H9 (cell line): ENCODE measurements at regions not wholly inside any gene's neighbourhood (a gene's known extent, or its start where the extent isn't known, plus 50 kb on each side); places are given as distances from the start of the nearest gene placed in this dataset.

Source experiments
- DNase-seq: peaks from one replicate; pipeline ENCODE4 v3.0.0-alpha.2; 2017
- H2AFZ ChIP-seq: one replicate; pipeline ENCODE4 v1.6.1; 2013; ENCODE audit warnings: mild to moderate bottlenecking, low read length, control low read depth, moderate library complexity
- H2AK5ac ChIP-seq: 2 replicates; pipeline ENCODE4 v1.6.1; 2013; ENCODE audit warnings: low read length, control low read depth, mixed read lengths; ENCODE audit not compliant: insufficient read length
- H2BK120ac ChIP-seq: one replicate; pipeline ENCODE4 v1.6.1; 2013; ENCODE audit warnings: low read depth, mild to moderate bottlenecking, low read length, control low read depth, inconsistent platforms; ENCODE audit not compliant: poor library complexity, severe bottlenecking
- H2BK12ac ChIP-seq: 2 replicates; pipeline ENCODE4 v1.6.1; 2013; ENCODE audit warnings: low read length, control low read depth, mixed read lengths, low read depth; ENCODE audit not compliant: insufficient read length
- H2BK15ac ChIP-seq: 2 replicates; pipeline ENCODE4 v1.6.1; 2013; ENCODE audit warnings: low read depth, low read length, control low read depth
- H2BK20ac ChIP-seq: one replicate; pipeline ENCODE4 v1.6.1; 2013; ENCODE audit warnings: low read depth, mild to moderate bottlenecking, low read length, control low read depth, inconsistent platforms; ENCODE audit not compliant: poor library complexity, severe bottlenecking
- H2BK5ac ChIP-seq: 2 replicates; pipeline ENCODE4 v1.6.1; 2013; ENCODE audit warnings: low read length, control low read depth, mixed read lengths; ENCODE audit not compliant: insufficient read length
- H3K14ac ChIP-seq: 2 replicates; pipeline ENCODE4 v1.6.1; 2013; ENCODE audit warnings: low read length, control low read depth; ENCODE audit not compliant: insufficient read depth
- H3K18ac ChIP-seq: 2 replicates; pipeline ENCODE4 v1.6.1; 2013; ENCODE audit warnings: low read depth, mild to moderate bottlenecking, mixed read lengths, low read length, control low read depth; ENCODE audit not compliant: insufficient read length
- H3K23ac ChIP-seq: 2 replicates; pipeline ENCODE4 v1.6.1; 2013; ENCODE audit warnings: low read length, control low read depth, mixed read lengths, low read depth; ENCODE audit not compliant: insufficient read length
- H3K23me2 ChIP-seq: 2 replicates; pipeline ENCODE4 v1.6.1; 2013; ENCODE audit warnings: low read depth, mild to moderate bottlenecking, mixed read lengths, low read length, control low read depth; ENCODE audit not compliant: insufficient read length, poor library complexity, severe bottlenecking
- H3K27ac ChIP-seq: 2 replicates; pipeline ENCODE4 v1.5.1; 2013; ENCODE audit warnings: low read length, control low read depth, mixed read lengths, low read depth; ENCODE audit not compliant: insufficient read length
- H3K27me3 ChIP-seq: 2 replicates; pipeline ENCODE4 v1.6.1; 2013; ENCODE audit warnings: low read length, control low read depth, inconsistent platforms; ENCODE audit not compliant: insufficient read depth
- H3K4ac ChIP-seq: 2 replicates; pipeline ENCODE4 v1.6.1; 2013; ENCODE audit warnings: low read depth, mild to moderate bottlenecking, control low read depth, inconsistent platforms, low read length, moderate library complexity
- H3K4me1 ChIP-seq: 2 replicates; pipeline ENCODE4 v1.6.1; 2013; ENCODE audit warnings: low read length, control low read depth, inconsistent platforms; ENCODE audit not compliant: insufficient read depth
- H3K4me2 ChIP-seq: 2 replicates; pipeline ENCODE4 v1.6.1; 2013; ENCODE audit warnings: low read length, control low read depth, mixed read lengths; ENCODE audit not compliant: insufficient read length, insufficient read depth
- H3K56ac ChIP-seq: 2 replicates; pipeline ENCODE4 v1.6.1; 2013; ENCODE audit warnings: low read depth, mild to moderate bottlenecking, mixed read lengths, low read length, control low read depth; ENCODE audit not compliant: insufficient read length
- H3K79me1 ChIP-seq: 2 replicates; pipeline ENCODE4 v1.6.1; 2013; ENCODE audit warnings: low read depth, mild to moderate bottlenecking, moderate library complexity, low read length, control low read depth, inconsistent platforms; ENCODE audit not compliant: insufficient read depth, poor library complexity, severe bottlenecking
- H3K79me2 ChIP-seq: 2 replicates; pipeline ENCODE4 v1.6.1; 2013; ENCODE audit warnings: low read length, control low read depth, inconsistent platforms; ENCODE audit not compliant: insufficient read depth
- H3K9ac ChIP-seq: 2 replicates; pipeline ENCODE4 v1.6.1; 2013; ENCODE audit warnings: low read length, control low read depth, mixed read lengths; ENCODE audit not compliant: insufficient read length; ENCODE audit errors: extremely low read depth
- H3K9me3 ChIP-seq: one replicate; pipeline ENCODE4 v1.6.1; 2013; ENCODE audit warnings: low read depth, low read length, inconsistent platforms; ENCODE audit not compliant: control insufficient read depth
- H3T11ph ChIP-seq: one replicate; pipeline ENCODE4 v1.6.1; 2013; ENCODE audit warnings: mild to moderate bottlenecking, low read length, control low read depth, inconsistent platforms
- H4K20me1 ChIP-seq: one replicate; pipeline ENCODE4 v1.6.1; 2013; ENCODE audit not compliant: control insufficient read depth, insufficient read length, insufficient read depth
- H4K5ac ChIP-seq: 2 replicates; pipeline ENCODE4 v1.6.1; 2013; ENCODE audit warnings: low read depth, mild to moderate bottlenecking, mixed read lengths, low read length, control low read depth; ENCODE audit not compliant: insufficient read length
- H4K8ac ChIP-seq: replicated peaks from 2 replicates; pipeline ENCODE4 v1.6.1; 2013; ENCODE audit warnings: low read length, control low read depth, mixed read lengths, low read depth; ENCODE audit not compliant: insufficient read length
- H4K91ac ChIP-seq: 2 replicates; pipeline ENCODE4 v1.6.1; 2013; ENCODE audit warnings: low read depth, mild to moderate bottlenecking, moderate library complexity, mixed read lengths, low read length, control low read depth; ENCODE audit not compliant: insufficient read length
- H3K27ac Mint-ChIP-seq, 3 experiments: 2 replicates in 2 of 3; 3 replicates in 1 of 3; pipeline ENCODE4 v1.8.0; 2020 to 2021; ENCODE audit warnings: mixed read lengths in 3 of 3, mild to moderate bottlenecking in 1 of 3, moderate library complexity in 1 of 3
- H3K27me3 Mint-ChIP-seq: 2 replicates; pipeline ENCODE4 v1.8.0; 2021; ENCODE audit warnings: low read depth, mild to moderate bottlenecking, moderate library complexity, mixed read lengths
- H3K36me3 Mint-ChIP-seq, 3 experiments: 2 replicates in 2 of 3; 3 replicates in 1 of 3; pipeline ENCODE4 v1.8.0; 2020 to 2021; ENCODE audit warnings: low read depth in 3 of 3, mixed read lengths in 3 of 3; ENCODE audit not compliant: insufficient read depth in 1 of 3
- H3K4me1 Mint-ChIP-seq, 2 experiments: 2 replicates each; pipeline ENCODE4 v1.8.0; 2020; ENCODE audit warnings: mixed read lengths in 2 of 2
- H3K4me3 Mint-ChIP-seq, 2 experiments: 2 replicates in 1 of 2; 3 replicates in 1 of 2; pipeline ENCODE4 v1.8.0; 2020 to 2021; ENCODE audit warnings: mild to moderate bottlenecking in 2 of 2, mixed read lengths in 2 of 2, moderate library complexity in 1 of 2
- H3K9me3 Mint-ChIP-seq, 2 experiments: 2 replicates in 1 of 2; 3 replicates in 1 of 2; pipeline ENCODE4 v1.8.0; 2020; ENCODE audit warnings: mild to moderate bottlenecking in 2 of 2, mixed read lengths in 2 of 2, moderate library complexity in 1 of 2
- CTCF ChIP-seq: fragments of 200-600 bp; sonication (generic); conservative IDR thresholded peaks from 3 replicates; pipeline ENCODE4 v1.8.0; 2021; ENCODE audit warnings: antibody characterized with exemption, mild to moderate bottlenecking
- WGBS: extraction: QIAGEN DNeasy Blood & Tissue Kit; methylation state at CpG from one replicate; pipeline ENCODE4 v1.1.7; 2013; ENCODE audit warnings: missing lambda C conversion rate, low lambda C conversion rate, mixed read lengths; ENCODE audit not compliant: insufficient read length; ENCODE audit errors: extremely low coverage; 5-methylcytosine and 5-hydroxymethylcytosine counted together

DNA sequence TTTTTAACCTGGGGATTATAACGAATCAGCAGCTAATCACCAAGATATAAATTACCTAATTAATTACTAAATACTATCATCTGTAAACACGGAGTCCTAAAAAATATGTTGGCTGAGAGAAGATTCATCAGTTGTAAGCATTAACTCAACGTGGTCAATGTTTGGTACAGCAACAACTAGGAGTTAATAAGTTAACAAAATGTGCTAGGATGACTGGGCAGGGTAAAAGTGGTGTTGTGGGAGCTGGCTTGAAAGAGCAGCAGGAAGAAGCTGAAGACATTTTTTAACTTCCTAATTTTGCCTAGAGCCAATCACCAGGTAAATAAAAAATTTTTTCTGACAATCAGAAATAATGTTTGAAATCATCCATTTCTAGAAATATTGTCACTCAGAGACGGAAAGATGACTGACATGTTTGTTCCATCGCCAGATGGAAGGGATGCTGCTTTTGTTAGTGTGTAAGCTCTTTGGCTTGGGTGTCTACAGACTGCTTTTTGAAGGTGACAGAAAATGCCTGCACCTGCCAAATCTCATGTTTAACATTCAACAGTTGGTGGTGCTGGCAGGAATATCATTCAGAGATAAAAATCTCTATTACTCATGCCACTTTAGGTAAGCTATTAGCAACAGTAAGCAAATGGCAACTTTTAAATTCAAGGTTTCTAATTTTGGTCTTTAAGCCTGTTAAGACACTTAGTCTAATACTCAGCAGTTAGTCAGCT lies 1126.9 kb downstream of the STPG2 start:
- H3K4me1 Mint-ChIP-seq: no peaks in the 10 kb centered on the region
- H3K36me3 Mint-ChIP-seq: no peaks in the 10 kb centered on the region
- H4K8ac ChIP-seq: no peak overlapping the region
- H3K18ac ChIP-seq: no peak overlapping the region
- no CpG with 5 or more reads among the region's 5 CpGs for WGBS
- H3K4me1 ChIP-seq: no peaks in the 10 kb centered on the region
- H2BK20ac ChIP-seq: no peak overlapping the region
- no peaks in the 10 kb centered on the region for H3K79me2 ChIP-seq
- H3K27ac ChIP-seq: no peak overlapping the region
- H3K23me2 ChIP-seq: no peaks in the 10 kb centered on the region
- H3K27me3 Mint-ChIP-seq: no peaks in the 10 kb centered on the region
- H4K20me1 ChIP-seq: no peaks in the 10 kb centered on the region
- H3T11ph ChIP-seq: no peak overlapping the region
- TF ChIP-seq CTCF: no peak
- DNase-seq: no peak
- no peak overlapping the region for H2BK120ac ChIP-seq
- H3K4me2 ChIP-seq: no peak overlapping the region
- H3K56ac ChIP-seq: no peak overlapping the region
- no peak overlapping the region for H3K4me3 Mint-ChIP-seq
- no peak overlapping the region for H4K91ac ChIP-seq
- H3K27ac Mint-ChIP-seq: no peak overlapping the region
- H3K27me3 ChIP-seq: no peaks in the 10 kb centered on the region
- H3K23ac ChIP-seq: no peak overlapping the region
- H2BK12ac ChIP-seq: no peak overlapping the region
- no peak overlapping the region for H4K5ac ChIP-seq
- no peak overlapping the region for H3K9ac ChIP-seq
- no peak overlapping the region for H3K14ac ChIP-seq
- no peak overlapping the region for H2BK5ac ChIP-seq
- no peaks in the 10 kb centered on the region for H3K9me3 Mint-ChIP-seq
- no peaks in the 10 kb centered on the region for H3K79me1 ChIP-seq
- H2AK5ac ChIP-seq: no peak overlapping the region
- no peak overlapping the region for H3K4ac ChIP-seq
- H3K9me3 ChIP-seq: no peaks in the 10 kb centered on the region
- H2AFZ ChIP-seq: no peak overlapping the region
- no peak overlapping the region for H2BK15ac ChIP-seq
